ENCODE measurements at regions not wholly inside any gene's neighbourhood (a gene's known extent, or its start where the extent isn't known, plus 50 kb on each side); places are given as distances from the start of the nearest gene placed in this dataset.

DNA sequence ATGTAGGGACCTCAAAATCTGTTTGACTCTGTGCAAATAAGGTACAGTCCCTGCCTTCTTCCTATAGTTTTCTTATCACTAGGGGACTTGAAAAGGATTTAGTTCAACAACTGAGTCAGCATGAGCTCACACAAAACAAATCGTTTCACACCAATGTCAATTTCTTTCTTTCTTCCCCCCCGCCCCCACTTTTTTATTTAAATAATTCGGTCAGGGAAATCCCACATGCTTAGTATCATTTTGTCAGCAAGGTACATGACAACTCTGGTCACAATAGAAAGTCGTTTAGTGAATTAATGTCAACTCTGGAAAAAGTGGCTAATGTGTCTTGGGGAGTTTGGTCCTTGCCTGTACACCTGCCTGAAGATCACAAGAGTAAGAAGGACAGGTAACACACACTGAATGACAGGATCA lies 232.2 kb upstream of the PLEKHG7 start:
- no peak for DNase-seq
- Histone ChIP-seq H3K4me1 (ENCODE audit: control insufficient read depth in 1 of 2, insufficient read depth in 2 of 2, low read depth in 1 of 2, low read length in 1 of 2) (no peaks in the 10 kb centered on the region), H4K20me1 (ENCODE audit: insufficient read depth) (no peaks in the 10 kb centered on the region), H3K4me3 (ENCODE audit: low read depth in 2 of 2, low read length in 1 of 2) (no peak overlapping the region), H3K79me2 (ENCODE audit: insufficient read depth) (no peaks in the 10 kb centered on the region), H3K9ac (no peak overlapping the region), H3K4me2 (no peak overlapping the region), H3K36me3 (replicated peaks in 1 of 2; ENCODE audit: control insufficient read depth in 1 of 2, insufficient read depth in 2 of 2, low read length in 1 of 2) (no peaks in the 10 kb centered on the region), H3K27ac (ENCODE audit: low read depth in 2 of 2, low read length in 1 of 2) (no peak overlapping the region), H2AFZ (ENCODE audit: low read depth) (no peak overlapping the region), H3K27me3 (ENCODE audit: insufficient read depth) (no peaks in the 10 kb centered on the region), H3K9me3 (no peaks in the 10 kb centered on the region), H3K9me2 (no peaks in the 10 kb centered on the region), H3F3A (replicated peaks; ENCODE audit: insufficient read depth) (no peaks in the 10 kb centered on the region)
- WGBS (ENCODE audit: low lambda C conversion rate) = 26% methylated on average over 4 of the region's 4 CpGs
- ChIA-PET CTCF (no interaction called here), POLR2A (no interaction called here)
- no peak for TF ChIP-seq RAD21 (IDR thresholded peaks at IDR 0.05; ENCODE audit: low read length)
- no peak for TF ChIP-seq MXI1 (IDR thresholded peaks at IDR 0.05; ENCODE audit: low read depth, low read length)

DNA sequence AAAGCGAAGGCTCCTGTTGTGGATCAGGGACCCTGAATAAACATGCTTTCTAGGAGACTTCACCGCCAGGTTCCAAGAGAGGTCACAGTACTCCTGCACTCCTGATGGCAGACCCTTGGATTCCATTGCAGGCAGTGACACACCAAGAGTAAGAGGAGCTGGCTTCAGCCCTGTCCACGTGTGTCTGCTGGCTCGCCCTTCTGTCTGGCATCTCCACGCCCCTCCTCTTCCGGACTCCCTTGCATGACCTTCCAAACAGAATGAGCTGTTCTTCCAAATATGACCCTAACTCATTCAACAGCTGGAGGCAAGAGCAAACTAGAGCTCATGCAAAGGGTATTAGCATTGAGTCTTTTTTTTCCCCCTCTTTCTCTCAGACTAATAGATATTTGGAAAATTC lies 233.0 kb upstream of the PLEKHG7 start:
- no peaks in the 10 kb centered on the region for H4K20me1 ChIP-seq (ENCODE audit: insufficient read depth)
- POLR2A ChIA-PET = no interaction called here

DNA sequence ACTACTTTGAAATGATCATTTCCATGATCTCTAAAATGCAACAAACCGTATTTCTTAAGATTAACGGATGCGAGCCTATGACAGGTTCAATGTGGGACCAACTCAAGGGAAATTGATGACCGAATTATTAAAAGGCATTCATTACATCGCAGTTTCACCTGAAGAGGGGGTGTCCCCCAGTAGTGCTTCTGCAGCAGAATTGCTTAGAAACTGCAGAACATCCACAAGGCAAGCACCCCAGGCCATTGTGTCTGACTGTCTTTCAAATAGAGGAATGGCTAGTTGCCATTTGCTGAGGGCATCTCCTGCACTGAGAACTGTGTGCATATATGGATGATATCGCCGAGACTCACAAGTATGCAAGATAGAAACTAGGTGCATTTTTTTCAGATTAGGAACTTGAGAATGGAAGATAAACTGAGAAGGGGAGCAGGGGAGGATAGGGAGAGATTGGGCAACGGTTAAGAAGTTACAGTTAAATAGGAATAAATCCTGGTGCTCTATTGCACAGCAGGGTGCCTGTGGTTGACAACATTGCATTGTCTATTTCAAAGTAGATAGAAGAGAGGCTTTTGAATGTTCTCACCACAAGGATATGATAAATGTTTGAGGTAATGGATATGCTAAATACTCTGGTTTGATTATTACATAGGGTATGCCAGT lies 234.3 kb upstream of the PLEKHG7 start:
- TF ChIP-seq TAF1 (IDR thresholded peaks at IDR 0.05; ENCODE audit: borderline replicate concordance, low read depth, low read length) (no peak), FOSL2 (IDR thresholded peaks at IDR 0.05; ENCODE audit: borderline replicate concordance, low read depth) (no peak), RAD21 (IDR thresholded peaks at IDR 0.05; ENCODE audit: low read length) (no peak), TEAD4 (IDR thresholded peaks at IDR 0.05; ENCODE audit: borderline replicate concordance, insufficient read depth) (no peak), YY1 (IDR thresholded peaks at IDR 0.05; ENCODE audit: low read depth) (no peak), MXI1 (IDR thresholded peaks at IDR 0.05; ENCODE audit: low read depth, low read length) (no peak), SMC3 (IDR thresholded peaks at IDR 0.05; ENCODE audit: low read depth, low read length) (no peak), ELF1 (IDR thresholded peaks at IDR 0.05) (no peak)
- TF ChIP-seq, protein P1, sequence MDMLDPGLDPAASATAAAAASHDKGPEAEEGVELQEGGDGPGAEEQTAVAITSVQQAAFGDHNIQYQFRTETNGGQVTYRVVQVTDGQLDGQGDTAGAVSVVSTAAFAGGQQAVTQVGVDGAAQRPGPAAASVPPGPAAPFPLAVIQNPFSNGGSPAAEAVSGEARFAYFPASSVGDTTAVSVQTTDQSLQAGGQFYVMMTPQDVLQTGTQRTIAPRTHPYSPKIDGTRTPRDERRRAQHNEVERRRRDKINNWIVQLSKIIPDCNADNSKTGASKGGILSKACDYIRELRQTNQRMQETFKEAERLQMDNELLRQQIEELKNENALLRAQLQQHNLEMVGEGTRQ (IDR thresholded peaks at IDR 0.05; ENCODE audit: borderline replicate concordance, low read depth, low read length) = no peak
- Histone ChIP-seq H3K4me3 (ENCODE audit: low read depth in 2 of 2, low read length in 1 of 2) (no peak overlapping the region), H2AFZ (ENCODE audit: low read depth) (no peak overlapping the region), H3K36me3 (replicated peaks in 1 of 2; ENCODE audit: control insufficient read depth in 1 of 2, insufficient read depth in 2 of 2, low read length in 1 of 2) (no peaks in the 10 kb centered on the region), H3K79me2 (ENCODE audit: insufficient read depth) (no peaks in the 10 kb centered on the region), H3K4me2 (no peak overlapping the region), H3K9me3 (no peaks in the 10 kb centered on the region), H3K27me3 (ENCODE audit: insufficient read depth) (no peaks in the 10 kb centered on the region), H3K9ac (no peak overlapping the region), H4K20me1 (ENCODE audit: insufficient read depth) (no peaks in the 10 kb centered on the region), H3F3A (replicated peaks; ENCODE audit: insufficient read depth) (no peaks in the 10 kb centered on the region), H3K27ac (ENCODE audit: low read depth in 2 of 2, low read length in 1 of 2) (no peak overlapping the region), H3K9me2 (no peaks in the 10 kb centered on the region; the same call in 1 of the 2 replicates), H3K4me1 (ENCODE audit: control insufficient read depth in 1 of 2, insufficient read depth in 2 of 2, low read depth in 1 of 2, low read length in 1 of 2) (no peaks in the 10 kb centered on the region; a peak in 1 of 4 replicates)
- no peak for DNase-seq
- 72% methylated on average over 8 of the region's 8 CpGs for WGBS (ENCODE audit: low lambda C conversion rate)
- ChIA-PET CTCF (no interaction called here), POLR2A (no interaction called here)

More for the DNA sequence above, 233.0 kb upstream of the PLEKHG7 start:
- H2AFZ ChIP-seq (ENCODE audit: low read depth) = no peak overlapping the region
- no peak for DNase-seq
- H3K9me3 ChIP-seq = no peaks in the 10 kb centered on the region
- no peak overlapping the region for H3K9ac ChIP-seq
- H3K4me1 ChIP-seq (ENCODE audit: control insufficient read depth in 1 of 2, insufficient read depth in 2 of 2, low read depth in 1 of 2, low read length in 1 of 2) = no peaks in the 10 kb centered on the region; a peak in 1 of 4 replicates
- H3K79me2 ChIP-seq (ENCODE audit: insufficient read depth) = no peaks in the 10 kb centered on the region
- no peak overlapping the region for H3K4me3 ChIP-seq (ENCODE audit: low read depth in 2 of 2, low read length in 1 of 2)
- CTCF ChIA-PET = no interaction called here
- 63% methylated on average over 3 of the region's 6 CpGs for WGBS (ENCODE audit: low lambda C conversion rate)
- no peaks in the 10 kb centered on the region for H3K9me2 ChIP-seq
- no peaks in the 10 kb centered on the region for H3K27me3 ChIP-seq (ENCODE audit: insufficient read depth)
- no peaks in the 10 kb centered on the region for H3F3A ChIP-seq (replicated peaks; ENCODE audit: insufficient read depth)
- TF ChIP-seq RFX5 (IDR thresholded peaks at IDR 0.05; ENCODE audit: low read length) (no peak), NRF1 (IDR thresholded peaks at IDR 0.05; ENCODE audit: low read depth, low read length) (no peak), NFIC (IDR thresholded peaks at IDR 0.05; ENCODE audit: borderline replicate concordance) (no peak), EZH2phosphoT487 (IDR thresholded peaks at IDR 0.05; ENCODE audit: borderline replicate concordance, low read depth) (no peak), POLR2AphosphoS5 (IDR thresholded peaks at IDR 0.05; ENCODE audit: low read depth, low read length) (no peak)
- TF ChIP-seq, protein P2, sequence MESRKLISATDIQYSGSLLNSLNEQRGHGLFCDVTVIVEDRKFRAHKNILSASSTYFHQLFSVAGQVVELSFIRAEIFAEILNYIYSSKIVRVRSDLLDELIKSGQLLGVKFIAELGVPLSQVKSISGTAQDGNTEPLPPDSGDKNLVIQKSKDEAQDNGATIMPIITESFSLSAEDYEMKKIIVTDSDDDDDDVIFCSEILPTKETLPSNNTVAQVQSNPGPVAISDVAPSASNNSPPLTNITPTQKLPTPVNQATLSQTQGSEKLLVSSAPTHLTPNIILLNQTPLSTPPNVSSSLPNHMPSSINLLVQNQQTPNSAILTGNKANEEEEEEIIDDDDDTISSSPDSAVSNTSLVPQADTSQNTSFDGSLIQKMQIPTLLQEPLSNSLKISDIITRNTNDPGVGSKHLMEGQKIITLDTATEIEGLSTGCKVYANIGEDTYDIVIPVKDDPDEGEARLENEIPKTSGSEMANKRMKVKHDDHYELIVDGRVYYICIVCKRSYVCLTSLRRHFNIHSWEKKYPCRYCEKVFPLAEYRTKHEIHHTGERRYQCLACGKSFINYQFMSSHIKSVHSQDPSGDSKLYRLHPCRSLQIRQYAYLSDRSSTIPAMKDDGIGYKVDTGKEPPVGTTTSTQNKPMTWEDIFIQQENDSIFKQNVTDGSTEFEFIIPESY (IDR thresholded peaks at IDR 0.05; ENCODE audit: borderline replicate concordance, low read depth) = no peak
- no peak overlapping the region for H3K4me2 ChIP-seq
- H3K36me3 ChIP-seq (replicated peaks in 1 of 2; ENCODE audit: control insufficient read depth in 1 of 2, insufficient read depth in 2 of 2, low read length in 1 of 2) = no peaks in the 10 kb centered on the region
- H3K27ac ChIP-seq (ENCODE audit: low read depth in 2 of 2, low read length in 1 of 2) = no peak overlapping the region
